ENCODE measurements at regions not wholly inside any gene's neighbourhood (a gene's known extent, or its start where the extent isn't known, plus 50 kb on each side); places are given as distances from the start of the nearest gene placed in this dataset.

DNA sequence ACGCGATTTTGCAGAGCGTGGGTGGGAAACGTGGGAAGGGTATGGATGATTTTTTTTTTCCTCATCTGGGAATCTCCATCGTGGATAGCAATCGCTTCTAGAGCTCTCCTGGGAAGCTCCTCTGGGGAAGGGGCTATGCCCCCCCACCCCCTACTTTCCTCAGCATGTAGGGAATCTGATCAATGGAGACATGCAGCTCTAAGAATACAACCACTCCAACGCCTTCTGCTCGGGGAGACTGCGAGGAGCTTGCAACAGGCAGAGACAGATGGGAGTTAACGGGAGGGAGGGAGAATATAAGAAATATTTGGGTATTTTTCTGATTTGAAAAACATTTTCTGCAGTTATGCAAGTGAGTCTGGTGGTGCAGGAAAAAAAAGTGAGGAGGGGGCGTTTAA, 104.6 kb upstream of the HSD17B12 start:
- H3K27ac Mint-ChIP-seq (ENCODE audit: unreplicated experiment): peak overlapping the region; percentile 94
- peaks cover 66% of the 10 kb centered on the region for H3K4me1 Mint-ChIP-seq
- peaks cover 88% of the 10 kb centered on the region for H3K27me3 Mint-ChIP-seq (ENCODE audit: low read depth)
- TF ChIP-seq, protein P1, sequence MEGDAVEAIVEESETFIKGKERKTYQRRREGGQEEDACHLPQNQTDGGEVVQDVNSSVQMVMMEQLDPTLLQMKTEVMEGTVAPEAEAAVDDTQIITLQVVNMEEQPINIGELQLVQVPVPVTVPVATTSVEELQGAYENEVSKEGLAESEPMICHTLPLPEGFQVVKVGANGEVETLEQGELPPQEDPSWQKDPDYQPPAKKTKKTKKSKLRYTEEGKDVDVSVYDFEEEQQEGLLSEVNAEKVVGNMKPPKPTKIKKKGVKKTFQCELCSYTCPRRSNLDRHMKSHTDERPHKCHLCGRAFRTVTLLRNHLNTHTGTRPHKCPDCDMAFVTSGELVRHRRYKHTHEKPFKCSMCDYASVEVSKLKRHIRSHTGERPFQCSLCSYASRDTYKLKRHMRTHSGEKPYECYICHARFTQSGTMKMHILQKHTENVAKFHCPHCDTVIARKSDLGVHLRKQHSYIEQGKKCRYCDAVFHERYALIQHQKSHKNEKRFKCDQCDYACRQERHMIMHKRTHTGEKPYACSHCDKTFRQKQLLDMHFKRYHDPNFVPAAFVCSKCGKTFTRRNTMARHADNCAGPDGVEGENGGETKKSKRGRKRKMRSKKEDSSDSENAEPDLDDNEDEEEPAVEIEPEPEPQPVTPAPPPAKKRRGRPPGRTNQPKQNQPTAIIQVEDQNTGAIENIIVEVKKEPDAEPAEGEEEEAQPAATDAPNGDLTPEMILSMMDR (conservative IDR thresholded peaks at IDR 0.05): no peak
- H3K4me3 Mint-ChIP-seq: peak overlapping the region; percentile 96
- DNase-seq (ENCODE audit: low read depth, low spot score): no peak
- no peaks in the 10 kb centered on the region for H3K9me3 Mint-ChIP-seq
- H3K36me3 Mint-ChIP-seq (ENCODE audit: low read depth): peaks cover 4% of the 10 kb centered on the region

DNA sequence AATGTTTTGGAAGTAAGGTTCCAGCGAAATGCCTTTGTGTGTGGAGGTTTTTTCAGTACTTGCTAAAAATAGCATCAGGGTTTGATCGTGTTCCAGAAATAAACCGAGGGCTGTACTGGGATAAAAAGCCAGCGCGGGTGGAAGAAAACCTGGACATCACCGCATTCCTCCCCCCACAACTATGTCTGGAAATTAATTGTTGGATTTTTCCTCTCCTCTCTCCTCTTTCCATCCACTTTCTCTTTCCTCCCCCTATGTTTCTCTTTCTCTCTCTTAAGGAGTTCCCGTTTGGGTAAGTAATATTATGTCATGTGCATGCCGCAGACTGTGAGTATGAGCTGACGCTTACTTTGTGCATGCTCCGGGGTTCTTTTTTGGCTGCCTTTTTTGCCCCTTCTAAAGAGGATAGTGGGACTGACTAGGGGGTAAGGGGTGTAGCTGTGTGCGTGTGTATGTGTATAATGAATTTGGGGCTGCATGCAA, 104.2 kb upstream of the HSD17B12 start:
- Mint-ChIP-seq H3K27me3 (ENCODE audit: low read depth) (peaks cover 92% of the 10 kb centered on the region), H3K27ac (ENCODE audit: unreplicated experiment) (no peak overlapping the region), H3K36me3 (ENCODE audit: low read depth) (peaks cover 4% of the 10 kb centered on the region)

DNA sequence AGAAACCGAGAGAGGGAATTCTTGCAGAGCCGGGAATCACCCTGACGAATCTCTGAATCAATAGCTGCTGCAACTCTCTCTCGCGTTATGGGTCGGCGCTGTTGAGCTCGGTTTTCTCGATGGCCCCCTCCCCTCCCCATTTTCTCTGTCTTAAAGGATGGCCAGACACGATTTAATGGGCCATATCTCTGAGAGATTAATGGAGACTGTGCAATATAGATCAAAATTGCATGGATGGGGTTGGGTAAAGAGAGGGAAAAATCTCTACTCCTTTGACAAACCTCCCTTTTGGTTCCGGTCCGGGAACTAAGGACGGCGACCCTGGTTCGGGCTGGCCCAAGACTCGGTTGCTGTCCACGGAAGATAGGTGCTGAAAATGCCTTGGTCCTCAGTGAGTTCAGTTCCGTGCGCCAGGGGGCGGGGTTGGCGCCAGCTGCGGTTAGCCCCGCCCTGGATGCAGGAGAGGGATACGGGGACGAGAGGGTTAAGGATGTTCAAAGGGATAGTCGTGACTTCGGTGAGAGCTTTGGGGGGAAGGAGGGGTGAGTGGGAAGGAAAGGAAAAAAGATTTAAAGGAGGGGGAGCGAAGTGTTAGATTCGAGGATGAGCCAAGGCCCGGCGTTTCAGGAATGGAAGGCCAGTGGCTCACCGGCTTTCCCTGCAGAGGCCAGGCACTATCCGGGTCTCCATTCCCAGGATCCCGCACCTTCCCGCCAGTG, 103.6 kb upstream of the HSD17B12 start:
- TF ChIP-seq, protein P1 (conservative IDR thresholded peaks at IDR 0.05): peak; percentile 46
- Mint-ChIP-seq H3K9me3 (no peaks in the 10 kb centered on the region), H3K27ac (ENCODE audit: unreplicated experiment) (no peak overlapping the region), H3K4me1 (peaks cover 74% of the 10 kb centered on the region), H3K4me3 (peak overlapping the region; percentile 96), H3K27me3 (ENCODE audit: low read depth) (peaks cover 93% of the 10 kb centered on the region), H3K36me3 (ENCODE audit: low read depth) (peaks cover 4% of the 10 kb centered on the region)
- DNase-seq (ENCODE audit: low read depth, low spot score): peak; percentile 62

More for the DNA sequence above, 104.2 kb upstream of the HSD17B12 start:
- TF ChIP-seq, protein P1 (conservative IDR thresholded peaks at IDR 0.05): no peak
- no peak for DNase-seq (ENCODE audit: low read depth, low spot score)
- H3K4me1 Mint-ChIP-seq: peaks cover 68% of the 10 kb centered on the region
- H3K9me3 Mint-ChIP-seq: no peaks in the 10 kb centered on the region
- H3K4me3 Mint-ChIP-seq: peak overlapping the region; percentile 96

DNA sequence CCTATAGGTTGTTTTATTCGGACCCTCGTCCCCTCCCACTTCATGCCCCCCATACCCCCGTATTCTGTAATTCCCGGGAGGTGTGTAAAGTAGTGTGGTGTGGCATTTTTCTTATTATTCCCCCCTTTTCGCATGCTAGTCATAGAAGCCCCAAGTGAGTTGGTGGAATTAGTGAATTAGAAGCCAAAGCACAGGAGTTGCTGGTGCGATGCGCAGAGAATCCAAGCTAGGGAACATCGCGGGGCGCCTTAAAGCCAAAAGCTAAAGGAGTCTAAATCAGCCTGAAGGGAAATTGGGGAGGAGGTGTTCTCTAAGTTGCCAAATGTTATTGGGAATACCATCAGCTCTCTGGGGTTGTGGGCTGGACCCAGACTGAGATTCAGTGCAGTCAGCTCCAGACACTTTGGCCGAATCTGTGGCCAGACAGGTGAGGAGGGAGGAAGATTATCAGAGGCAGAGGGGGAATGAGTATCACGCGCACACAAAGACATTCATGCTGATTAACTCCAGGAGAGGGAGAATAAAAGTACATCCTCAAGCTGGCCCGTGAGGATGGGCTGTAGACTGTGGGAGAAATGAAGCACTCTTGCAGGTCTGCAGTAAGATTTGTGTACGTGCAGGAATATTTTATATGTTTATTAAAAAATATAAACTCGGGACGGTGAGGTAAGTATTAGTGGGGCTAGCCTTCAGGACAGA, 102.8 kb upstream of the HSD17B12 start:
- no peaks in the 10 kb centered on the region for H3K9me3 Mint-ChIP-seq
- peaks cover 99% of the 10 kb centered on the region for H3K27me3 Mint-ChIP-seq (ENCODE audit: low read depth)
- peak overlapping the region; percentile 96 for H3K4me3 Mint-ChIP-seq
- TF ChIP-seq, protein P1 (conservative IDR thresholded peaks at IDR 0.05): no peak
- H3K4me1 Mint-ChIP-seq: peaks cover 77% of the 10 kb centered on the region
- H3K27ac Mint-ChIP-seq (ENCODE audit: unreplicated experiment): no peak overlapping the region
- no peak for DNase-seq (ENCODE audit: low read depth, low spot score)
- H3K36me3 Mint-ChIP-seq (ENCODE audit: low read depth): peaks cover 4% of the 10 kb centered on the region

DNA sequence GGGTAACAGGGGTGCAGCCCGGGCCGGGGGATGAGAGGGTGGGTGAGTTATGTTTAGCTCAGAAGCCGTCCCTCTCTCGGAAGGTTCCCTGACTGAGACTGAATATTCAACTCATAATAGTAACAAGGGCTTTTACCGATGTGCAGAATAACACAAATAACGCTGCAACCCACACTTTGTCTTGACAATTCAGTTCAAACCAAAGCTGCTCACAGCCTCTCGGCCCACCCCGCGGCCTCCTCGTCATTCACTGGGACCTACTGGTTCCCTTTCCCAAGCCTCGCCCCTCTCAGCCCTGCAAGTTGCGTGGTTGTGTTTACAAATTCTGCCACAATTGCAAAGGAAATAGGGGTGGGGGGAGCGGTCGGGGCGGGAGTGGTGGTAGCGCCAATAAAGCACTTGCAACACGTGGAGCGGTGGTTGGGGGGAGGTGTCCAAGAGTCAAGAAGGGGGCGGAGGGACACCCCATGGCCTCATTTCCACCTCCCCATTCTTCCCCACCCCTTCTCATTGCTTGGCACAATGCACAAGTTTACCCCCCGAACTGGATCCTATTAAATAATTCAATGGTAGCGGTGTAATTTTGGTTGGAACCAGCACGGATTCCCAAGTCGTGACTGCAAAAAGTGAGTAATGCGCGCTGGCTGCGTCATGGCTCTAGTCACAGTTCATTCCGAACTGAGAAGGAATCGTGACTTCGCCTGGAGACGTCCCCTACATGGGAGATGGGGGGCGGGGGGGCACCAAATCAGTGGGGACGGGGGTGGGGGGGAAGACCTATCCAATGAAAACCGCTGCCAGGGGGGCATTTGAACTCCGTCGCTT, 102.0 kb upstream of the HSD17B12 start:
- Mint-ChIP-seq H3K4me3 (peak overlapping the region; percentile 96), H3K27ac (ENCODE audit: unreplicated experiment) (no peak overlapping the region), H3K36me3 (ENCODE audit: low read depth) (peaks cover 4% of the 10 kb centered on the region), H3K27me3 (ENCODE audit: low read depth) (peaks cover 99% of the 10 kb centered on the region), H3K4me1 (peaks cover 72% of the 10 kb centered on the region), H3K9me3 (no peaks in the 10 kb centered on the region)
- no peak for DNase-seq (ENCODE audit: low read depth, low spot score)
- TF ChIP-seq, protein P1 (conservative IDR thresholded peaks at IDR 0.05): no peak
